ENCODE measurements at regions not wholly inside any gene's neighbourhood (a gene's known extent, or its start where the extent isn't known, plus 50 kb on each side); places are given as distances from the start of the nearest gene placed in this dataset.
A peak's percentile ranks its signal among the peaks of the same experiment; 100 is the strongest.

- peak; percentile 13 for DNase-seq
These were observed 94.0 kb downstream of the KLF12 start for GRCh38 chr13:74040200-74040599.

GRCh38 chr13:74039667-74040066 is 94.5 kb downstream of the KLF12 start:
- DNase-seq: no peak

GRCh38 chr13:74039154-74039553 is 95.0 kb downstream of the KLF12 start:
- no peak for DNase-seq

GRCh38 chr13:74037762-74038161 is 96.4 kb downstream of the KLF12 start:
- DNase-seq: peak; percentile 7

GRCh38 chr13:74036373-74036772 is 97.8 kb downstream of the KLF12 start:
- DNase-seq: no peak

GRCh38 chr13:74035896-74036295 is 98.3 kb downstream of the KLF12 start:
- DNase-seq: no peak

- no peak for DNase-seq
These were observed 101.9 kb downstream of the KLF12 start for GRCh38 chr13:74032325-74032724.

GRCh38 chr13:74027161-74027779 is 106.9 kb downstream of the KLF12 start:
- DNase-seq: no peak

- DNase-seq: peak; percentile 78
These were observed 107.5 kb downstream of the KLF12 start for GRCh38 chr13:74026753-74027152.

- no peak for DNase-seq
These were observed 108.8 kb downstream of the KLF12 start for GRCh38 chr13:74025369-74025768.

- no peak for DNase-seq
These were observed 109.3 kb downstream of the KLF12 start for GRCh38 chr13:74024856-74025255.

- no peak for DNase-seq
These were observed 109.9 kb downstream of the KLF12 start for GRCh38 chr13:74024314-74024713.

- no peak for DNase-seq
These were observed 110.7 kb downstream of the KLF12 start for GRCh38 chr13:74023484-74023883.

GRCh38 chr13:74021505-74021904 is 112.7 kb downstream of the KLF12 start:
- DNase-seq: no peak

- DNase-seq: no peak
These were observed 116.2 kb downstream of the KLF12 start for GRCh38 chr13:74018062-74018431.

- DNase-seq: no peak
These were observed 116.7 kb downstream of the KLF12 start for GRCh38 chr13:74017301-74018061.

- DNase-seq: no peak
These were observed 119.1 kb downstream of the KLF12 start for GRCh38 chr13:74015137-74015536.

- DNase-seq: no peak
These were observed 125.0 kb downstream of the KLF12 start for GRCh38 chr13:74009100-74009668.

GRCh38 chr13:74006666-74007065 is 127.5 kb downstream of the KLF12 start:
- DNase-seq: no peak

- DNase-seq: no peak
These were observed 128.7 kb downstream of the KLF12 start for GRCh38 chr13:74005320-74006157.

GRCh38 chr13:74004109-74004508 is 130.1 kb downstream of the KLF12 start:
- no peak for DNase-seq

GRCh38 chr13:74003374-74003773 is 130.8 kb downstream of the KLF12 start:
- DNase-seq: no peak

GRCh38 chr13:74000876-74001275 is 133.3 kb downstream of the KLF12 start:
- DNase-seq: no peak

Measured in activated CD4-positive, alpha-beta T cell treated with anti-CD3 and anti-CD28 coated beads, Interleukin-2, Interleukin-6, amounts not matched to agents 100 ng/mL and 50 ng/mL, durations not matched to agents 16 hours and 8 hours (primary cell).